ENCODE measurements at regions not wholly inside any gene's neighbourhood (a gene's known extent, or its start where the extent isn't known, plus 50 kb on each side); places are given as distances from the start of the nearest gene placed in this dataset.

- Histone ChIP-seq H4K20me1 (ENCODE audit: insufficient read depth) (no peaks in the 10 kb centered on the region), H3K36me3 (ENCODE audit: insufficient read depth) (no peaks in the 10 kb centered on the region), H3K9ac (no peak overlapping the region), H3K27ac (no peak overlapping the region), H3K4me1 (ENCODE audit: low read depth, poor library complexity, severe bottlenecking) (no peaks in the 10 kb centered on the region), H3K79me2 (ENCODE audit: insufficient read depth, low read depth) (no peaks in the 10 kb centered on the region), H3K27me3 (ENCODE audit: insufficient read depth, low read depth) (peaks cover 90% of the 10 kb centered on the region), H2AFZ (ENCODE audit: low read depth) (no peak overlapping the region), H3K4me2 (no peak overlapping the region), H3K4me3 (IDR thresholded peaks at IDR 0.05; ENCODE audit: insufficient read depth, low read depth, low read length) (no peak overlapping the region)
- TF ChIP-seq CTCF (conservative IDR thresholded peaks at IDR 0.05; ENCODE audit: low read depth, low read length), result no peak
These were observed 71.9 kb upstream of the GSE1 start for GRCh38 chr16:85541181-85541580.

GRCh38 chr16:85541619-85541979, 71.5 kb upstream of the GSE1 start:
- H3K36me3 ChIP-seq (ENCODE audit: insufficient read depth), result no peaks in the 10 kb centered on the region
- H3K27me3 ChIP-seq (ENCODE audit: insufficient read depth, low read depth), result peaks cover 90% of the 10 kb centered on the region
- no peaks in the 10 kb centered on the region for H3K4me1 ChIP-seq (ENCODE audit: low read depth, poor library complexity, severe bottlenecking)
- no peak for TF ChIP-seq CTCF (conservative IDR thresholded peaks at IDR 0.05; ENCODE audit: low read depth, low read length)
- H3K27ac ChIP-seq, result no peak overlapping the region
- no peak overlapping the region for H3K4me3 ChIP-seq (IDR thresholded peaks at IDR 0.05; ENCODE audit: insufficient read depth, low read depth, low read length)
- no peak overlapping the region for H3K9ac ChIP-seq
- H3K4me2 ChIP-seq, result no peak overlapping the region
- H3K79me2 ChIP-seq (ENCODE audit: insufficient read depth, low read depth), result no peaks in the 10 kb centered on the region
- H2AFZ ChIP-seq (ENCODE audit: low read depth), result no peak overlapping the region
- H4K20me1 ChIP-seq (ENCODE audit: insufficient read depth), result no peaks in the 10 kb centered on the region

- Histone ChIP-seq H3K27ac (no peak overlapping the region), H3K79me2 (ENCODE audit: insufficient read depth, low read depth) (no peaks in the 10 kb centered on the region), H2AFZ (ENCODE audit: low read depth) (no peak overlapping the region), H3K4me3 (IDR thresholded peaks at IDR 0.05; ENCODE audit: insufficient read depth, low read depth, low read length) (no peak overlapping the region), H3K36me3 (ENCODE audit: insufficient read depth) (no peaks in the 10 kb centered on the region), H3K4me2 (no peak overlapping the region), H3K4me1 (ENCODE audit: low read depth, poor library complexity, severe bottlenecking) (no peaks in the 10 kb centered on the region), H4K20me1 (ENCODE audit: insufficient read depth) (no peaks in the 10 kb centered on the region), H3K9ac (no peak overlapping the region), H3K27me3 (ENCODE audit: insufficient read depth, low read depth) (peaks cover 90% of the 10 kb centered on the region)
- no peak for TF ChIP-seq CTCF (conservative IDR thresholded peaks at IDR 0.05; ENCODE audit: low read depth, low read length)
These were observed 70.9 kb upstream of the GSE1 start for GRCh38 chr16:85541980-85542900.

- Histone ChIP-seq H3K36me3 (ENCODE audit: insufficient read depth) (no peaks in the 10 kb centered on the region), H3K4me2 (no peak overlapping the region), H3K27me3 (ENCODE audit: insufficient read depth, low read depth) (peaks cover 88% of the 10 kb centered on the region), H3K4me1 (ENCODE audit: low read depth, poor library complexity, severe bottlenecking) (no peaks in the 10 kb centered on the region), H4K20me1 (ENCODE audit: insufficient read depth) (no peaks in the 10 kb centered on the region), H3K4me3 (IDR thresholded peaks at IDR 0.05; ENCODE audit: insufficient read depth, low read depth, low read length) (no peak overlapping the region), H2AFZ (ENCODE audit: low read depth) (no peak overlapping the region), H3K79me2 (ENCODE audit: insufficient read depth, low read depth) (no peaks in the 10 kb centered on the region), H3K27ac (no peak overlapping the region), H3K9ac (no peak overlapping the region)
- no peak for TF ChIP-seq CTCF (conservative IDR thresholded peaks at IDR 0.05; ENCODE audit: low read depth, low read length)
These were observed 69.6 kb upstream of the GSE1 start for GRCh38 chr16:85543536-85543935.

Data from KMS-11 (cell line).